Omental fat pad (tissue), 3 donors: ENCODE measurements at regions not wholly inside any gene's neighbourhood (a gene's known extent, or its start where the extent isn't known, plus 50 kb on each side); places are given as distances from the start of the nearest gene placed in this dataset.

ENCODE experiments used
- ATAC-seq: fragments of 150-250 bp; one replicate; pipeline ENCODE4 v1.9.1; 2016; ENCODE audit warnings: mild to moderate bottlenecking, moderate library complexity; ENCODE audit not compliant: low FRiP score
- DNase-seq: peaks from one replicate; pipeline ENCODE4 v3.0.0-alpha.2; 2019; ENCODE audit warnings: low spot score
- TF ChIP-seq, protein P1 (sequence below), 3 donors: fragments of 450-650 bp; IDR thresholded peaks; one replicate each; pipeline ENCODE4 v1.5.1; 2016 to 2017; ENCODE audit warnings: antibody characterized with exemption in 3 of 3, mild to moderate bottlenecking in 3 of 3, moderate library complexity in 2 of 3

- TF ChIP-seq, protein P1, sequence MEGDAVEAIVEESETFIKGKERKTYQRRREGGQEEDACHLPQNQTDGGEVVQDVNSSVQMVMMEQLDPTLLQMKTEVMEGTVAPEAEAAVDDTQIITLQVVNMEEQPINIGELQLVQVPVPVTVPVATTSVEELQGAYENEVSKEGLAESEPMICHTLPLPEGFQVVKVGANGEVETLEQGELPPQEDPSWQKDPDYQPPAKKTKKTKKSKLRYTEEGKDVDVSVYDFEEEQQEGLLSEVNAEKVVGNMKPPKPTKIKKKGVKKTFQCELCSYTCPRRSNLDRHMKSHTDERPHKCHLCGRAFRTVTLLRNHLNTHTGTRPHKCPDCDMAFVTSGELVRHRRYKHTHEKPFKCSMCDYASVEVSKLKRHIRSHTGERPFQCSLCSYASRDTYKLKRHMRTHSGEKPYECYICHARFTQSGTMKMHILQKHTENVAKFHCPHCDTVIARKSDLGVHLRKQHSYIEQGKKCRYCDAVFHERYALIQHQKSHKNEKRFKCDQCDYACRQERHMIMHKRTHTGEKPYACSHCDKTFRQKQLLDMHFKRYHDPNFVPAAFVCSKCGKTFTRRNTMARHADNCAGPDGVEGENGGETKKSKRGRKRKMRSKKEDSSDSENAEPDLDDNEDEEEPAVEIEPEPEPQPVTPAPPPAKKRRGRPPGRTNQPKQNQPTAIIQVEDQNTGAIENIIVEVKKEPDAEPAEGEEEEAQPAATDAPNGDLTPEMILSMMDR (IDR thresholded peaks at IDR 0.05), result no peak
- ATAC-seq (no peak), DNase-seq (no peak)
Measured at GRCh38 chr1:221093903-221094791, 214.9 kb downstream of the HLX start.

- DNase-seq, result no peak
- ATAC-seq, result peak; percentile 76
- TF ChIP-seq, protein P1 (IDR thresholded peaks at IDR 0.05), result no peak
Measured at GRCh38 chr1:221097479-221098281, 218.4 kb downstream of the HLX start.

DNA sequence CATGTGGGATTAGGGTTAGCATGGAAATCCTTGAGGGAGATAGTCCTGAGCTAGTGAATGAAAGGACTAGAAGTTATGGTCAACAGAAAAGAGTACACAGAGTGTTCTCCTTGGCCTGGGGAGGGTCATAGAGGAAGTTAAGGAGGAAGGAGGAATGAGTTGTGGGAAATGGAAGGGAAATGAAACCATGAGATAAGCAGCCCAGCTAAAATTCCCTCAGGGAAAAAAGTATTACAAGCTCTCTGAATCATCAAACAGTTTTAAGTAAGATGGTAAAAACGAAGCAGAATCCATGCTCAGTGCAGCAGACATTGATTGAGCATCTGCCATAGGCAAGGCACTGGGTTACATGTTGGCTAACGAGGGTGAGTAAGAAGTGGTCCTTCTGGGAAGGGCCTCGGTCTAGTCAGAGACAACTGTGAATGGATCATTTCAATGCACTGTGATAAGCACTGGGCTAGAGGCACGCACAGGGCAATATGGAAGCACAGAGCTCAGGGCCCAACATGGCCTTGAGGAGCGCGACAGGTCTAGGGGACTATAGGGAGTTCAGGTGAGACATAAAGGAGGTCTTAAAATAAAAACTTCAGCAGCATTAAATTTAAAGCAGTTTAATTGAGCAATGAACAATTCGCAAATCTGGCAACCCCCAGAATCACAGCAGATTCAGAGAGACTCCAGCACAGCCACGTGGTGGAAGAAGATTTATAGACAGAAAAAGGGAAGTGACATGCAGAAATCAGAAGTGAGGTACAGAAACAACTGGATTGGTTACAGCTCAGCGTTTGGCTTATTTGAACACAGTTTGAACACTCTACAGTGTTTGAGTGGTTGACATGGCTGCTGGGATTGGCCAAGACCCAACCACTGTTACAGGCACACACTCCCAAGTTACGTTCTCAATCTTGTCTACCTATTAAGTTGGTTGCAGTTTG is 219.5 kb downstream of the HLX start:
- peak; percentile 41 for ATAC-seq
- TF ChIP-seq, protein P1 (IDR thresholded peaks at IDR 0.05), result no peak

DNA sequence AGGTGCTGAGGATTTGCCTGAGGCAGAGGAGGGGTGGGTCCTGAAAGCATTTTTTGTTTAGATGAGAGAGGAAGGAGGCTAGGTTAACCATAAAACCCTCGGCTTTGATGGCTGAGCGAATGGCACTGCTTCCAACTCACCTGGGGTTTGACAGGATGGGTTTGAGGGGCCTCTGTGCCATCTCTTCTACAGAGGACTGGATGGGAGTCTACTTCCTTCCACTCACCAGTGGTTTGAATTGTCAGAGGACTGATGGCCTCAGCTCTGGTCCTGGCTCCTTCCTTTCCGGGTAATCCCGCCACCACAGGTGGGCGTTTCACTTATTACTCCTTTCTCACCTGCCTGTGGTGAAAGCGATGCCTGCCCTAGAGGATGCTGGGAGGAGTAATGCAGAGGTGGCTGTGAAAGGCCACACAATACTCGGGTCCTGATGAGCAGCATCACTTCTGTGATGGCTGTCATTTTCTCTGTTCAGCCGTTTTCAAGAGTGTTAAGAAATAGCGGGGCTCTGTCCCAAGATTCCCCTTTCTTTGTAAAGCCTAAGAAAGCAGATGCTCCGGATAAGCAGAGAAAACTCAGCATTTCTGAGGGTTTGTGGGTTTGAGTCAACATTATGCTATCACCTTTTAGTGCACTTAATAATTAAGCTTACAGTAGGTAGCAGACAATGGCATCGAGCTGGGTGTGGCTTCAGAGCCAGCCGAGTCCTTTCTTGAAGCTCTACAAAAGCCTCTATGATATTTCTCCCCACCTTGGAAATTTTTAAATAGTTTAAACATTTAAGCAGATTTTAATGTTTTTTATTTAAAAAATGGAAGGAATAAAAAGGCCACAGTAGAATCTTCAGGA is 220.7 kb downstream of the HLX start:
- no peak for ATAC-seq
- TF ChIP-seq, protein P1 (IDR thresholded peaks at IDR 0.05), result no peak

More for the DNA sequence above, 219.5 kb downstream of the HLX start:
- no peak for DNase-seq

GRCh38 chr1:221100611-221101010 is 221.4 kb downstream of the HLX start:
- ATAC-seq (peak; percentile 35), DNase-seq (no peak)
- TF ChIP-seq, protein P1 (IDR thresholded peaks at IDR 0.05), result no peak

More for the DNA sequence above, 220.7 kb downstream of the HLX start:
- DNase-seq, result no peak
